ENCODE measurements at regions not wholly inside any gene's neighbourhood (a gene's known extent, or its start where the extent isn't known, plus 50 kb on each side); places are given as distances from the start of the nearest gene placed in this dataset.
A peak's percentile ranks its signal among the peaks of the same experiment; 100 is the strongest.

- POLR2A ChIA-PET (ENCODE audit: unreplicated experiment): no interaction called here
- ATAC-seq: peak; percentile 95
- intact Hi-C loops (cut with micrococcal nuclease): loop anchor here (10.0 kb wide), 1 partner anchor 131 kb away; no protein-coding TSS in a partner anchor
Observed at GRCh38 chr2:194363878-194364277, 1293.1 kb upstream of the SLC39A10 start.

GRCh38 chr2:194363295-194363694 is 1293.7 kb upstream of the SLC39A10 start:
- no peaks in the 10 kb centered on the region for H3K9me3 ChIP-seq (ENCODE audit: low read length)
- H3K4me2 ChIP-seq (ENCODE audit: low read length): no peak overlapping the region
- no peaks in the 10 kb centered on the region for H3K36me3 ChIP-seq (ENCODE audit: low read depth, low read length)
- no peak overlapping the region for H3K4me3 ChIP-seq (ENCODE audit: low read length)
- no peaks in the 10 kb centered on the region for H3F3A ChIP-seq (ENCODE audit: low read length, unreplicated experiment)
- no peaks in the 10 kb centered on the region for H3K9me2 ChIP-seq (replicated peaks; ENCODE audit: low read length)
- intact Hi-C loops (cut with micrococcal nuclease): loop anchor here (10.0 kb wide), 1 partner anchor 132 kb away; no protein-coding TSS in a partner anchor
- ChIA-PET POLR2A (ENCODE audit: unreplicated experiment) (no interaction called here), CTCF (no interaction called here)
- H2AFZ ChIP-seq (ENCODE audit: low read length): no peak overlapping the region
- H3K27me3 ChIP-seq (ENCODE audit: low read length): no peaks in the 10 kb centered on the region
- no peaks in the 10 kb centered on the region for H4K20me1 ChIP-seq (ENCODE audit: low read length)
- DNase-seq (no peak), ATAC-seq (no peak)
- no TSS peak for BruUV-seq (replicated peaks)
- H3K9ac ChIP-seq (ENCODE audit: low read length): no peak overlapping the region
- no peaks in the 10 kb centered on the region for H3K4me1 ChIP-seq (ENCODE audit: insufficient read depth, low read length)
- no peaks in the 10 kb centered on the region for H3K79me2 ChIP-seq (ENCODE audit: low read length)
- TF ChIP-seq CTCF (conservative IDR thresholded peaks at IDR 0.05; ENCODE audit: low read depth, low read length): no peak
- TF ChIP-seq EZH2phosphoT487 (IDR thresholded peaks at IDR 0.05; ENCODE audit: borderline replicate concordance, low read length): no peak
- TF ChIP-seq EZH2 (IDR thresholded peaks at IDR 0.05; ENCODE audit: low read length, unreplicated experiment): no peak
- no peak overlapping the region for H3K27ac ChIP-seq (ENCODE audit: low read length)

More at GRCh38 chr2:194363878-194364277, 1293.1 kb upstream of the SLC39A10 start:
- BruUV-seq (replicated peaks): no TSS peak
- no peaks in the 10 kb centered on the region for H3K27me3 ChIP-seq (ENCODE audit: low read length)
- no peaks in the 10 kb centered on the region for H3K79me2 ChIP-seq (ENCODE audit: low read length)
- no peaks in the 10 kb centered on the region for H3K9me3 ChIP-seq (ENCODE audit: low read length)
- H4K20me1 ChIP-seq (ENCODE audit: low read length): no peaks in the 10 kb centered on the region
- TF ChIP-seq EZH2phosphoT487 (IDR thresholded peaks at IDR 0.05; ENCODE audit: borderline replicate concordance, low read length) (no peak), CTCF (conservative IDR thresholded peaks at IDR 0.05; ENCODE audit: low read depth, low read length) (no peak), EZH2 (IDR thresholded peaks at IDR 0.05; ENCODE audit: low read length, unreplicated experiment) (no peak)
- DNase-seq: peak; percentile 34
- H3K27ac ChIP-seq (ENCODE audit: low read length): no peak overlapping the region
- no peaks in the 10 kb centered on the region for H3K36me3 ChIP-seq (ENCODE audit: low read depth, low read length)
- CTCF ChIA-PET: no interaction called here
- no peaks in the 10 kb centered on the region for H3F3A ChIP-seq (ENCODE audit: low read length, unreplicated experiment)
- H2AFZ ChIP-seq (ENCODE audit: low read length): no peak overlapping the region
- H3K9ac ChIP-seq (ENCODE audit: low read length): no peak overlapping the region
- no peaks in the 10 kb centered on the region for H3K4me1 ChIP-seq (ENCODE audit: insufficient read depth, low read length)
- no peak overlapping the region for H3K4me2 ChIP-seq (ENCODE audit: low read length)
- H3K4me3 ChIP-seq (ENCODE audit: low read length): no peak overlapping the region
- no peaks in the 10 kb centered on the region for H3K9me2 ChIP-seq (replicated peaks; ENCODE audit: low read length)

DNA sequence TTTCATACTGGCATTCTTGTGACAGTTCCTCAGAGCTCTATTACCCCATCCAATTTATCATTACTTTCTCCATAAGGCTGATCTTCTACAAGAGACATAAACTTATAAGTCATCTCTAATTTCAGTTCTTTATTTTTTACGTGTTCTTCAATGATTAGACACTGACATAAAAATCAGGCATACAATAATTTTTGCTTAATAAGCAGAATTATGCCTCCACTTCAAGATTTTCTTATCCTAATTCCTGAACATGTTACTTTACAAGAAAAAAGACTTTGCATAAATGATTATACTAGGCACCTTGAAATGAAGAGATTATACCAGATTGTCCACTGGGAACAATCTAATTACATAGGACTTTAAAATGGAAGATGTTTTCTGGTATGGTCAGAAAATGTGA is 1304.5 kb upstream of the SLC39A10 start:
- intact Hi-C loops (cut with micrococcal nuclease): no loop called here
- Histone ChIP-seq H3K9ac (ENCODE audit: low read length) (no peak overlapping the region), H2AFZ (ENCODE audit: low read length) (no peak overlapping the region), H3K4me1 (ENCODE audit: insufficient read depth, low read length) (no peaks in the 10 kb centered on the region), H3K9me3 (ENCODE audit: low read length) (0 out of 2 replicates have a peak, but pooled peaks cover 4% of the 10 kb centered on the region), H4K20me1 (ENCODE audit: low read length) (no peaks in the 10 kb centered on the region), H3K4me2 (ENCODE audit: low read length) (no peak overlapping the region), H3K79me2 (ENCODE audit: low read length) (no peaks in the 10 kb centered on the region), H3K36me3 (ENCODE audit: low read depth, low read length) (no peaks in the 10 kb centered on the region), H3K27me3 (ENCODE audit: low read length) (no peaks in the 10 kb centered on the region), H3K4me3 (ENCODE audit: low read length) (no peak overlapping the region), H3F3A (ENCODE audit: low read length, unreplicated experiment) (no peaks in the 10 kb centered on the region), H3K9me2 (replicated peaks; ENCODE audit: low read length) (no peaks in the 10 kb centered on the region), H3K27ac (ENCODE audit: low read length) (no peak overlapping the region)
- CTCF ChIA-PET: no interaction called here
- no peak for TF ChIP-seq CTCF (conservative IDR thresholded peaks at IDR 0.05; ENCODE audit: low read depth, low read length)
- no peak for TF ChIP-seq EZH2phosphoT487 (IDR thresholded peaks at IDR 0.05; ENCODE audit: borderline replicate concordance, low read length)
- TF ChIP-seq EZH2 (IDR thresholded peaks at IDR 0.05; ENCODE audit: low read length, unreplicated experiment): no peak
- DNase-seq: no peak
- ATAC-seq: no peak
- POLR2A ChIA-PET (ENCODE audit: unreplicated experiment): no interaction called here
- BruUV-seq (replicated peaks): no TSS peak
